ENCODE measurements at regions not wholly inside any gene's neighbourhood (a gene's known extent, or its start where the extent isn't known, plus 50 kb on each side); places are given as distances from the start of the nearest gene placed in this dataset.

- DNase-seq (ENCODE audit: low read depth in 3 of 3, low spot score in 2 of 3): no peak
These were observed 964.8 kb downstream of the JRKL start for GRCh38 chr11:97354576-97354975.

GRCh38 chr11:97355230-97355629, 965.4 kb downstream of the JRKL start:
- no peak for DNase-seq (ENCODE audit: low read depth in 3 of 3, low spot score in 2 of 3)

DNA sequence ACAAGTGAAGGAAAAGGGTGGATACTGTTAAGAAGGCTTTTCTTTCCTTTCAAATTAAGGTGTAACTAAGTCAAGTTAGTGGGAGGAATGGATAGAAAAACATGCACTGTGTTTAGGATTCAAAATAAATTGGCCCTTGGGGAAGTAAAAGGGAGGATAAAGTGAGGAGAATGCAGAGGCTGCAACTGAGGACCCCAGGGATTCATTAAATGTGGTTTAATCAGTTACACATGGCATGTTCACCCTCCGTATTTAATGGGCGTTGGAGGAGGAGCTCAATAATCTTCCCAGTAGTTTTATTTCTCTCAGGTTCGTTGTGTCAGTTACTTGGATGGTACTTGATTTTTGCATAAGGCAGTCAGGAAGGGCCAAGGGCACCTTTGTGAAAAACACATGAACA, 966.3 kb downstream of the JRKL start:
- DNase-seq (ENCODE audit: low read depth in 3 of 3, low spot score in 2 of 3): no peak

- no peak for DNase-seq (ENCODE audit: low read depth in 3 of 3, low spot score in 2 of 3)
These were observed 969.2 kb downstream of the JRKL start for GRCh38 chr11:97359016-97359415.

GRCh38 chr11:97361812-97362378, 972.1 kb downstream of the JRKL start:
- DNase-seq (ENCODE audit: low read depth in 3 of 3, low spot score in 2 of 3): no peak

GRCh38 chr11:97363331-97363730, 973.5 kb downstream of the JRKL start:
- DNase-seq (ENCODE audit: low read depth in 3 of 3, low spot score in 2 of 3): no peak

- no peak for DNase-seq (ENCODE audit: low read depth in 3 of 3, low spot score in 2 of 3)
These were observed 974.2 kb downstream of the JRKL start for GRCh38 chr11:97364047-97364446.

GRCh38 chr11:97367406-97368083, 977.7 kb downstream of the JRKL start:
- DNase-seq (ENCODE audit: low read depth in 3 of 3, low spot score in 2 of 3): no peak

- no peak for DNase-seq (ENCODE audit: low read depth in 3 of 3, low spot score in 2 of 3)
These were observed 999.5 kb downstream of the JRKL start for GRCh38 chr11:97389270-97389669.

DNA sequence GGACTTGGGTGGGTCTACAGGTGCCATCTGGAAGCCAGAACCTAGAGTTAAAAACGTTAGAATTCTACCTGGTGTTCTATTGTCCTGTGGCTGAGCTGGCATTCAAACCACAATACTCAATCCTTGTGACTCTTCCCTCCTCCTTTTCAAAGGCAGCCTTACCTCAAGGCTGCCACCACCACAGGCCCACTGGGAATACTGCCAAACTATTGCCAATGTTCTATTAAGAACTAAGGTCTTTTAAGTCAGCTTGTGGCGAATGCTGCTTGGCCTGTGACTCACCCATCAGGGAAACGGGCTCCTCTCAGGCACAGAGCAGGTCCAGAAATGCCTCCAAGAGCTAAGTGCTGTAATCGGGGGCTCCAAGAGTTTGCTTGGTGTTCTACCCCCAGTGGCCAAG, 1008.4 kb downstream of the JRKL start:
- DNase-seq (ENCODE audit: low read depth in 3 of 3, low spot score in 2 of 3): no peak

- no peak for DNase-seq (ENCODE audit: low read depth in 3 of 3, low spot score in 2 of 3)
These were observed 1019.3 kb downstream of the JRKL start for GRCh38 chr11:97409141-97409540.

DNA sequence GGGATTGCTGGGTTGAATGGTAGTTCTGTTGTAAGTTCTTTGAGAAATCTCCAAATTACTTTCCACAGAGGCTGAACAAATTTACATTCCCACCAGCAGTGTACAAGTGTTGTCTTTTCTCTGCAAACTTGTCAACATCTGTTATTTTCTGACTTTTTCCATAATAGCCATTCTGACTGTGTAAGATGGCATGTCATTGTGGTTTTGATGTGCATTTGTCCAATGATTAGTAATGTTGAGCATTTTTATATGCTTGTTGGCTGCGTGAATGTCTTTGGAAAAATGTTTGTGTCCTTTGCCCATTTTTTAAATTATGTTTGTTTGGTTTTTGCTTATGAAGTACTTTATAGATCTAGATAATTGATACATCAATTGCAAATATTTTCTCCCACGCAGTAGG, 1025.0 kb downstream of the JRKL start:
- DNase-seq (ENCODE audit: low read depth in 3 of 3, low spot score in 2 of 3): no peak

- DNase-seq (ENCODE audit: low read depth in 3 of 3, low spot score in 2 of 3): no peak
These were observed 1029.9 kb downstream of the JRKL start for GRCh38 chr11:97419729-97420128.

DNA sequence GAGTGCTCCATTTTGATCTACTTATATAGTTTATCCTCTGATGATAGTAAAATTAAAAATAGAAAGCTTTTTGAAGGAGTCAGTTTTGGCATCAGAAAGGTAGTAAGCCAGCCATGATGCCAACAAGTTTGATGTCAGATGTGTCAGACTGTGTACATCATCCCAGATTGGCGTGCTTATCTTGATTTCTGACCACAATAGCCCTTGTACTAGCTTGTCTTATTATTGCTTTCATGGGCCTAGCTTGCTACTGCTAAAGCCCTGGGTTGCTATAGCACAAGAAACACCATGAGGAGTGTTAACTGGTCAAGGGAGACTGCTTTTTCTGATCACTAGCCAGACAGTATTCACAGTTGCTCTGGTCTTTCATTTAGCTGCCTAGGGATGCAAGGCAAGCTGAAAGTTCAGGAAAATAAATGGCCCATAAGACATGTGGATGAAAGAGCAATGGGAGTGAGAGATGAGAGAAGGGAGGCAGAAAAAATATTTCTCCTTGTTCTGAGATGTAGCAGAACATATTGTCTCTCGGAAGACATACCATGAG, 1038.5 kb downstream of the JRKL start:
- DNase-seq (ENCODE audit: low read depth in 3 of 3, low spot score in 2 of 3): no peak

DNA sequence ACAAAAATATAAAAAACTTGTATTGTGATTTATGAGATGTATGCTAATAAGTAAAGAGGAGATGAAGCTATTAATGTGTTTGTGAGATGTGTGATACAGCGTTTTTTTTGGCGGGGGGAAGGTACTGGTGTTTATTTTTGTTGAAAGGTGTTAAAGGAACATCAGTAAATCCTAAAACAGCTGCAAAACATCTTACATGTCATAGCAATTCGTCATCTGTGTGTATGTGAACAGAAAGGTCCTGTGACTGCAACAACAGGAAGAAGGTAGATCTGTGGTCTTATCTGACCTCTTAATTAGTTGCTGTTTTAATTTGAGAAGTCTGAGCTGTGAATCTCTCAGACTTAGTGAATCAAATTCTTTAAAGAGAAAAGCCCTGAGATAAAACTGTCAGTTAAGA, 1041.1 kb downstream of the JRKL start:
- peak in 1 of 3 donors; percentile 44 for DNase-seq (ENCODE audit: low read depth in 3 of 3, low spot score in 2 of 3)

DNA sequence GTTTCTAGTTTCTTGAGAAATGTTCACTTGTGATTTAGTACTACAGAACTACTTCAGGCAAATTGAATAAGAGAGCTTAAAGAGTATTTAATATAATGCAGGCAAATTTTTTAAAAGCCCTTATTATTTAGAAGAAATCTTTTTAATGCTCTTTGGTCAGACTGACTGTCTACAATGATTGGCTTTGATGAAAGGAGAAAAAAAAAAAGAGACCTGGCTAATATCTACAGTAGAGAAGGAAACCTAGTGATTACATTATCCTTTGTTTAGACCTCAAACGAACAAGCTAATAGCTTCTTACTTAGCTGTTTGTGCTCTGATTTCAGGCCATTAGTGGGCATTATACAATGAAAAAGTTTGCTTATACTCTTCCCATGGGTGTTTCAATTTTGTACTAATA, 1043.1 kb downstream of the JRKL start:
- no peak for DNase-seq (ENCODE audit: low read depth in 3 of 3, low spot score in 2 of 3)

GRCh38 chr11:97445561-97445960, 1055.7 kb downstream of the JRKL start:
- no peak for DNase-seq (ENCODE audit: low read depth in 3 of 3, low spot score in 2 of 3)

DNA sequence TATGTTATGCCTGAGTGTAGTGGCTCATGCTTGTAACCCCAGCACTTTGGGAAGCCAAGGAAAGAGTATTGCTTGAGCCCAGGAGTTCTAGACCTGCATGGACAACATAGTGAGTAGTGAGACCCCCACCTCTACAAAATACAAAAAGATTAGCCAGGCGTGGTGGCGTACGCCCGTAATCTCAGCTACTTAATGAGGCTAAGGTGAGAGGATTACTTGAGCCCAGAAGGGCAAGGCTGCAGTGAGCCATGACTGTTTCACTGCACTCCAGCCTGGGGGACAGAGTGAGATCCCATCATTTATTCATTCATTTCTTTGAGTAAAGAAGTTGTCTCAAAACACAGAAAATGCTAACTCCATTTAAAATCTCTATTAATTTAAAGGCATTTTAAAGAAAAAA, 1061.6 kb downstream of the JRKL start:
- no peak for DNase-seq (ENCODE audit: low read depth in 3 of 3, low spot score in 2 of 3)

- no peak for DNase-seq (ENCODE audit: low read depth in 3 of 3, low spot score in 2 of 3)
These were observed 1065.2 kb downstream of the JRKL start for GRCh38 chr11:97454988-97455387.

- DNase-seq (ENCODE audit: low read depth in 3 of 3, low spot score in 2 of 3): no peak
These were observed 1070.3 kb downstream of the JRKL start for GRCh38 chr11:97460091-97460490.

DNA sequence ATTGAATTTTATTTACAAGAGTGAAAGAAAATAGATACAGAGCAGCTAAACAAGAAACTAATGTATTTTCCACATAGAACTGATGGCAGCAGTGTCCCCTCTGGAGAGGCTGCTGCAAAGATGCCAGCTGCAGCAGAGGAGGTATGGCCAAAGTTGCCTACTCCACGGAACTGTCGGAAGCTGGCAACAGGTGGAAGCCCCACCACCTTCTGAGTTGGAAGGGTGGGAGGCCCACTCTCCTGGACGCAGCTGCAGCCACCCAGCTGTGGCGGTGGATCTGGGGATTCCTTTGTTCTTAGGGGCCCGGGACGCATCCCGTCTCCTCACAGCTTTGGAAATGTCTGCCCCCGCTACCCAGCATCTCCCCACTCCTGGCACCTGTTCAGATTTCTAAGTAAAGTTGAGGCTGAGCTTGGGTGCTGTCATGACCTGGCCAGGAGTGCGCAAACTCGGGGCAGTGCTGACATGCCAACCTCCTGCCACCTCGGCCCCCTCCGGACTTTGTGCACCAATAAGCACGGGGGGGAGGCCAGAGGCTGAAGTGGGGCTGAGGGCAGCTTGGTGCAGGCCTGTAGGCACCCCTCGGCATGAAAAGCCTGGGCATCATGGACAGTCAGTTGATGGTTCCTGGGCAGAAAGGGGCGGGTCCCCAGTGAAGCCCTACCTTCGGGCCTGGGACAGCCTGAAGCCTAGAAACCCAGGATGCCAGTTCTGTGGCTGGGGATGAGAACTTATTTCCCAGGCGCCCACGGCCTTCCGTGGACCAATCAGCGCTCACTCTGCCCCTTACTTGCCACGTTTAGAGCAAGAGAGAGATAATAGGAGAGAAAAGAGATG, 1071.4 kb downstream of the JRKL start:
- no peak for DNase-seq (ENCODE audit: low read depth in 3 of 3, low spot score in 2 of 3)

- DNase-seq (ENCODE audit: low read depth in 3 of 3, low spot score in 2 of 3): no peak
These were observed 1072.1 kb downstream of the JRKL start for GRCh38 chr11:97461934-97462333.
